Muscle layer of duodenum (tissue), 2 donors: ENCODE measurements at regions not wholly inside any gene's neighbourhood (a gene's known extent, or its start where the extent isn't known, plus 50 kb on each side); places are given as distances from the start of the nearest gene placed in this dataset.
"Not testable (repeated sequence)": the region's sequence is repeated elsewhere in the genome, so short reads cannot be mapped to it uniquely, and the experiment has no call there.

Experiments
- H3K27ac ChIP-seq: one replicate; pipeline ENCODE4 v1.7.0; 2013; ENCODE audit warnings: mild to moderate bottlenecking, low read length
- H3K27me3 ChIP-seq: one replicate; pipeline ENCODE4 v1.7.0; 2013; ENCODE audit warnings: low read depth, mild to moderate bottlenecking, control low read depth, low read length
- H3K36me3 ChIP-seq, 2 donors: one replicate each; pipeline ENCODE4 v1.7.0; 2013; ENCODE audit warnings: low read length in 2 of 2, control low read depth in 1 of 2, mild to moderate bottlenecking in 1 of 2; ENCODE audit not compliant: insufficient read depth in 2 of 2, control insufficient read depth in 1 of 2
- H3K4me1 ChIP-seq, 2 donors: one replicate each; pipeline ENCODE4 v1.7.0; 2013; ENCODE audit warnings: low read length in 2 of 2, mild to moderate bottlenecking in 2 of 2, control low read depth in 1 of 2, moderate library complexity in 1 of 2; ENCODE audit not compliant: insufficient read depth in 2 of 2, control insufficient read depth in 1 of 2
- H3K4me3 ChIP-seq, 2 donors: one replicate each; pipeline ENCODE4 v1.7.0; 2013; ENCODE audit warnings: low read length in 2 of 2, low read depth in 1 of 2, mild to moderate bottlenecking in 1 of 2
- H3K9me3 ChIP-seq, 2 donors: one replicate each; pipeline ENCODE4 v1.7.0; 2013; ENCODE audit warnings: low read length in 2 of 2, control low read depth in 1 of 2, mild to moderate bottlenecking in 1 of 2; ENCODE audit not compliant: control insufficient read depth in 1 of 2
- donor health status: healthy.

DNA sequence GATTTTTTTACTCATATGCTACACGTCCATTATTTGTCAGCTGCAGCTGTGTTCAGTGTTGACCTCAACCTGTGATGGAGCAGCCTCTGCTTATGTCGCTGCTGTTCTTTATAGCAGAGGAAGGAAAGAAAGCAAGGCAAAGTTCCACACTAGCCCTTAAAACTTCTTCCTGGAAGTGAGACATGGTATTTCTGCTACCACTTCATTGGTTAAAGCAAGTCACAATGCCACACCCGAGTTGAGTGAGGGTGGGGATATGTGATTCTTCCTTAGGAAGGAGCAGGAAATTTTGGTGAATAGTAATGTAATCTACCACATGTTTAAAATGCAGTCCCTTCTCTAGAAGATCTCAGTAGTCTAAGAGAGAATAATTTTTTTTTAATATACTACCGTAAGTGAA is 224.8 kb upstream of the DMRT1 start:
- H3K4me1 ChIP-seq, result peaks cover 0 to 5% of the 10 kb centered on the region in 2 donors
- no peak overlapping the region for H3K27ac ChIP-seq
- H3K27me3 ChIP-seq, result no peaks in the 10 kb centered on the region
- no peaks in the 10 kb centered on the region for H3K9me3 ChIP-seq
- H3K4me3 ChIP-seq, result no peak overlapping the region
- no peaks in the 10 kb centered on the region for H3K36me3 ChIP-seq

DNA sequence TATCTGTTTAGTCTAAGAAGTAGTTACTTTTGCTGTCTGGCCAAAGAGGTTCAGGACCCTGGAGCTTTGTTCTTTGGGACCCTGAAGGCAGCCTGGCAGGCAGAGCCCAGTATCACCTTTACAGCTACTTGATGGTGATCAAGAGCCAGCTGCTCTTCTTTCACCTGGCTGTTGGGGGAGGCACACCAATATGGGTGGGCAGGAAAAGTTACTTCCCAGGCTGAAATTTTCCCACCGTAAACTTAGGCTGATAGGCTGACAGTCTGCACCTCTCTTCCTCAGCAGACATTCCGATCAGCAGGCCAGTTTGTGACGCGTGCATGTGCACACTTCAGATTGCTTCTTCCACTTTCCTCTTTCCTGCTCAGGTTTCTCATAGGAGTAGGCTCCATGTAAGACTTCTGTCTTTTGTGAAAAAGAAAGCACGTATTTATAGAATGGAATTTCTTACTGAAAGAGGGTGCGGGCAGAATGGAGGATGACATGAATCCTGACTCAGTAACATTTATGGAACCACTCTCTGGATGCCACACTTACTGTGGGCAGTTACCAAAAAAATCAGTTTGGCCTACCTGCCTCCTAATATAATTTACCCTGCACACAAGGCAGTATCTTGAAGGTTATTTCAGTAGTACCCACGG is 223.9 kb upstream of the DMRT1 start:
- no peak overlapping the region for H3K27ac ChIP-seq
- H3K4me3 ChIP-seq, result no peak overlapping the region
- peaks cover 0 to 5% of the 10 kb centered on the region in 2 donors for H3K4me1 ChIP-seq

DNA sequence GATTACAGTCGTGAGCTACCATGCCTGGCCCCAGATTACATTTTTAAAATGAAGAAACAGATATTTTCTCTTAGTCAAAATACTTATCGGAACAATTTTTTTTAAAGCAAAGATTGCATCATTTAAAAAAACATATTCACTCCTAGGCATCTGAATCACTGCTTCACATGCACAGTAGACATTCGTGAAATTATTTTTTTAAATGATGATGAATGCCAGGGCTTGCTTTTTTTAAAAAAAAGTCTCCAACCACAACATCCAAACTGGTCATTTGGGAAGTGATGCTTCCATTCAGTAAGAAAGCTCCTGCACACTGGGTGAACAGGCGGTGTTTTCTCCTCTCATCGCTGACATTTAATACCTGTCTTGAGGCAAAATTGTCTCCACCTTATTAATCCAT is 223.0 kb upstream of the DMRT1 start:
- Histone ChIP-seq H3K27ac (no peak overlapping the region), H3K36me3 (no peaks in the 10 kb centered on the region), H3K4me1 (peaks cover 0 to 5% of the 10 kb centered on the region in 2 donors)

More for the DNA sequence above, 223.9 kb upstream of the DMRT1 start:
- no peaks in the 10 kb centered on the region for H3K27me3 ChIP-seq
- H3K9me3 ChIP-seq, result no peaks in the 10 kb centered on the region
- no peaks in the 10 kb centered on the region for H3K36me3 ChIP-seq

DNA sequence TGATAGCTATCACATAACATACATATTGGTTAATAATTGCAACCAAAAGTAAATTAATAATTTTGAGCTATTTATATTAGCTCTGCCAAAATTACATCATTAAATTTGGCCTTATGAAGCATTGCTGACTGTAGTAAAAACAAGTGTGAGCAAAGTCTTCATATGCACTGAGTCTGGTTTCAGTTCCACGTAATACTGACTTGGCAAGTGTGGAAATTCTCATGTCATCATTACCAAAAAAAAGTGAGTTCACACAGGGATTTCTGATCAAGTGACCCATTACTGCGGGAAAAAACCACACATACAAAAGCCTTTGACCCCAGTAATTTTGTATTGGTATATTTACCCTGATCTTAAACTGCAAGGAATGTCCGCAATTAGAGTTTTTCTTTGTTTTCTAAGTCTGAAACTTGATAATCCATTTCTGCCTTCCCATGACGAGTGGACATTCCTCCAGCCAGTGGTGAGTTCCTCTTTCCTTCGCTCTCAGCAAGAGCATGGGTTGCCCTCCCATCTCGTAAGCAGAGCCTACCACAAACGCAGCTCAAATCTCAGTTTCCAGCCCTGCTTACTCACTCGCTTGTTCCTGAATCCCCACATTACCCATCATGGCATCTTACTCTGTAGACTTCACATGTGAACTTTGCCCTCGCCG is 220.2 kb upstream of the DMRT1 start:
- H3K36me3 ChIP-seq, result no peaks in the 10 kb centered on the region
- no peaks in the 10 kb centered on the region for H3K27me3 ChIP-seq
- no peaks in the 10 kb centered on the region for H3K9me3 ChIP-seq
- H3K4me3 ChIP-seq, result no peak overlapping the region
- H3K4me1 ChIP-seq, result peaks cover 0 to 16% of the 10 kb centered on the region in 2 donors
- no peak overlapping the region for H3K27ac ChIP-seq

More for the DNA sequence above, 223.0 kb upstream of the DMRT1 start:
- no peak overlapping the region for H3K4me3 ChIP-seq
- H3K27me3 ChIP-seq, result no peaks in the 10 kb centered on the region
- H3K9me3 ChIP-seq, result no peaks in the 10 kb centered on the region

DNA sequence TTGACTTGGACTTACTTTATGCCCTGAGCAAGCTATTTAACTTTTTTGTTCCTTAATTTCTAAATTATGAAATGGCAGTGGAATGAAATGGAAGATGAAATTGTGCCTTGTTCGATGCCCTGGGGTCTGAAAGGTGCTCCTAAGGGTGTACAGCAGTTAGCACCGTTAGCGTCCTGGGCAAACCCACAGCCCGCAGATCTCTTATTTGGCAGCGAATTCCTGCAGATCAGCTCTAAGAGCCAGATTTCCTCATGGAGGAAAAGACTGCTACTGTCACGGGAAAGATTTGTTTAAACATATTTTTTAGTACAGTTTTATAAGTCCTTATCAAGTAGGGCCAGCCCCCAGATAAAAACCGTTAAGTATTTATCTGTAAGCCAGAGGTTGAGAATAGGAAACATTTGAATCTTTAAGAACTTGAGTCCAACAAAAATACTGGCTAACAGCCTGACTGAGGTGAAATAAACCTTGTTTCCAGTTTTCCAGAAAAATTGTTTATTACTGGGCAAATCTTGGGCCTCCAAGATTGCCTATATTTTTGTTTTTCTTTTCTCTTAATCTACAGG is 216.5 kb upstream of the DMRT1 start:
- Histone ChIP-seq H3K4me3 (no peak overlapping the region), H3K4me1 (peaks cover 0 to 25% of the 10 kb centered on the region in 2 donors), H3K9me3 (no peaks in the 10 kb centered on the region), H3K27ac (no peak overlapping the region), H3K36me3 (no peaks in the 10 kb centered on the region), H3K27me3 (no peaks in the 10 kb centered on the region)

DNA sequence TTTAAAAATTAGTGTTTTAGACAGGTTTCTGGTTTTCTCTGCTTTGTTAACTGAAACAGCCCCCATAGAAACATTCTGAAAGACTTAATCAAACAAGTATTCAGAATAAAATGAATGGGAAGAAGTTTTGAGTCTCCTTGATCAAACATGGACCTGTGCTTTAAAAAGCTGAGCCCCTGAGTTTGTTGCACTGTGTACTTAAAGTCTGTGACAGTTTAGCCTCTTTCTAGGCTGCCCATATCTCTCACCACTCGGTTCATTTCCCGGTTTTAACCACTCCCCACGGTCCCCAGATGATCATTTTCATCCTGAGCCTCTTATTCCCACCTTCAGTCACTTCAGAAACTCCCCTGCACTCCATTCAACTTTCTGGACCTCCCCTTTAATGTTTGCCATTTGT is 215.9 kb upstream of the DMRT1 start:
- H3K4me3 ChIP-seq, result no peak overlapping the region
- peaks cover 0 to 25% of the 10 kb centered on the region in 2 donors for H3K4me1 ChIP-seq
- H3K9me3 ChIP-seq, result no peaks in the 10 kb centered on the region
- H3K36me3 ChIP-seq, result no peaks in the 10 kb centered on the region
- H3K27ac ChIP-seq, result no peak overlapping the region
- no peaks in the 10 kb centered on the region for H3K27me3 ChIP-seq

DNA sequence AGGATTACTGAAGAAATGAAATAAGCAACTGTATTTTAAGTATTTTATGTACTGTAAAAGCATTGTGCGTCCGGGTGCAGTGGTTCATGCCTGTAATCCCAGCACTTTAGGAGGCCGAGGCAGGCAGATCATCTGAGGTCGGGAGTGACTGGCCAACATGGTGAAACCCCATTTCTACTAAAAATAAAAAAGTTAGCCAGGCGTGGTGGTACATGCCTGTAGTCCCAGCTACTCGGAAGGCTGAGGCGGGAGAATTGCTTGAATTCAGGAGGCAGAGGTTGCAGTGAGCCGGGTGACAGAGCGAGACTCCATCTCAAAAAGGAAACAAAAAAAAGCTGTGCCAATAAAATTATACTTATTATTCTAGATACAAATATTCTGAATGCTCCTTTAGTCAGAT is 215.4 kb upstream of the DMRT1 start:
- not testable (repeated sequence) for H3K4me3 ChIP-seq, H3K36me3 ChIP-seq, H3K27me3 ChIP-seq, H3K9me3 ChIP-seq
- peaks cover 0 to 25% of the 10 kb centered on the region in 2 donors for H3K4me1 ChIP-seq
- H3K27ac ChIP-seq, result peak overlapping the region; percentile 65

DNA sequence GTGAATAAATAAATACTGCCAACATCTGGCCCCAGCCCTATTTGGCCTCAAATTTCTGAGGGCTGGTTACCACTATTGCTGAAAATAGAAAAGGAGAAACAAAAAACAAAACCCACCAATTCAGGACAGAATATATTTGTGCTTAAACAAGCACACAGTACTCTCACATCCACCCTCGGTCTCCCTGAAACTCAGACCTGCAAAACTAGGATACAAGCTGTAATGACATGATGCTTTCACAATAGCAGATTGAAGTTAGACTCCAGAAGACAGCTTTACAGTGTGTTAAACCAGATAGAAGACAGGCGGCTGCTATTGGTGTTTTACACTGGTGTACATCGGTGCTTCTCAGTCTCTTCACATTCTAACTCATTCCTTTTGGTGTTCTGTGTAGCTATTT is 214.9 kb upstream of the DMRT1 start:
- no peaks in the 10 kb centered on the region for H3K36me3 ChIP-seq
- peak overlapping the region; percentile 65 for H3K27ac ChIP-seq
- no peaks in the 10 kb centered on the region for H3K9me3 ChIP-seq
- H3K27me3 ChIP-seq, result no peaks in the 10 kb centered on the region
- peaks cover 0 to 25% of the 10 kb centered on the region in 2 donors for H3K4me1 ChIP-seq
- no peak overlapping the region for H3K4me3 ChIP-seq

DNA sequence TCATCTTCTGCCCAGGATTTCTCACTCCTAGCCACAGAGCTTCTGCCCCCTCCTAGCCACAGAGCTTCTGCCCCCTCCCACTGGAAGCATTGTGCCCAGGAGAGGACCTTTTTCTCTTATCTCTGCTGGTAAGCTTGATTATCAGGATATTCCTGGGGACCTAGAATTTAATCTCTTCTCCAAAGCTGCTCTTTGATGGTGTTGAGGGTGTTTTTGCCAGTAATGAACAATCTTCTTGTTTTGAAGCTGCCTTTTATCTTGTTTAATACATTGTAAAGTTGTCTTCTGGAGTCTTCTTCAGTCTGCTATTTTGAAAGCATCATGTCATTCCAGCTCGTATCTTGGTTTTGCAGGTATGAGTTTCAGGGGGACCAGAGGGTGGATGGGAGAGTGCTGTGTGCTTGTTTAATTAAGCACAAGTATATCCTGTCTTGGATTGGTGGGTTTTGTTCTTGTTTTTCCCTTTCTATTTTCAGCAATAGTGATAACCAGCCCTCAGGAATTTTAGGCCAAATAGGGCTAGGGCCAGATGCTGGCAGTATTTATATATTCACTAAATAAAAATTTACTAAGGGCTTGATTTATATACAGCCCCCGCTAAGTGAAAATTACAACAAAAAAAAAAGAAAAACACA is 214.0 kb upstream of the DMRT1 start:
- H3K27me3 ChIP-seq, result no peaks in the 10 kb centered on the region
- H3K4me3 ChIP-seq, result no peak overlapping the region
- H3K36me3 ChIP-seq, result no peaks in the 10 kb centered on the region
- H3K4me1 ChIP-seq, result peaks cover 0 to 25% of the 10 kb centered on the region in 2 donors
- no peaks in the 10 kb centered on the region for H3K9me3 ChIP-seq
- peak overlapping the region; percentile 65 for H3K27ac ChIP-seq

DNA sequence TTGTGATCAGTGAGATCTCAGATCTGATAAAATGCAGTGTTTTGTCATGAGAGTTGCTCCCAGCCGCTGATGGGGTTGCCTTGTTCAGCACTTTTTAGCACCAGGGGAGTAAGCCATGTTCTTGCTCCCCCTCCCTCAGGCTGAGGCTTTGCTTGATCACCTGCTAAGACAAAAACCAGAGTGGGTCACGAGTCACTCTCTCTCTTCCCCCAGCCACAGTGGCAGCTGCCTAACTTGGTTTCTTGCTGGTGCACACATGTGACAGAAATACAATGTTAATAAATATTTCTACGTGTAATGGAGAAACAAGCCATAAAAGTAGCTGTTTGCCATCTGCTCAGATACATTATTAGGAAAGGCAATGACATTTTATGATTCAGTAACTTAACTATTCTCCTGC is 212.4 kb upstream of the DMRT1 start:
- Histone ChIP-seq H3K36me3 (no peaks in the 10 kb centered on the region), H3K9me3 (peaks cover 2 to 3% of the 10 kb centered on the region in 2 donors), H3K27me3 (no peaks in the 10 kb centered on the region), H3K4me1 (peaks cover 0 to 25% of the 10 kb centered on the region in 2 donors), H3K27ac (no peak overlapping the region), H3K4me3 (no peak overlapping the region)

DNA sequence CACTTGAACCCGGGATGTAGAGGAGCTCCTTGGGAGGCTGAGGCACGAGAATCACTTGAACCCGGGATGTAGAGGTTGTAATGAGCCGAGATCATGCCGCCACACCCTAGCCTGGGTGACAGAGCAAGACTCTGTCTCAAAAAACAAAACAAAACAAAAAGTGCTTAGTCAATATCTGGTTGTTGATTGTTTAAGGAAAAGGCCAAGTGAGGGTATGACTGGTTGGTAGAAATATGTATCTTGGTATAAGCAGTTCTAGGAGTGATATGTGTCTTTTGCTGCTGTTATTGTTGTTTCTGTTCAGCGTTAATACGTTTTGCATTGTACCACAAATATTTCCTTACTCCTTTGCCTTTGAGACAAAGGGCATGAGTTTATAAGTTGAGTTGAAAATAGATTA is 210.7 kb upstream of the DMRT1 start:
- no peak overlapping the region for H3K4me3 ChIP-seq

More for the DNA sequence above, 210.7 kb upstream of the DMRT1 start:
- Histone ChIP-seq H3K4me1 (peaks cover 0 to 18% of the 10 kb centered on the region in 2 donors), H3K36me3 (no peaks in the 10 kb centered on the region), H3K27ac (no peak overlapping the region), H3K27me3 (no peaks in the 10 kb centered on the region), H3K9me3 (peaks cover 3 to 4% of the 10 kb centered on the region in 2 donors)
